ENCODE measurements at regions not wholly inside any gene's neighbourhood (a gene's known extent, or its start where the extent isn't known, plus 50 kb on each side); places are given as distances from the start of the nearest gene placed in this dataset.
"Not testable (repeated sequence)": the region's sequence is repeated elsewhere in the genome, so short reads cannot be mapped to it uniquely, and the experiment has no call there.

GRCh38 chr1:144532156-144532607, 60.5 kb upstream of the PPIAL4F start:
- TF ChIP-seq CTCF (IDR thresholded peaks at IDR 0.05; ENCODE audit: poor library complexity) = peak; percentile 54
- not testable (repeated sequence) for TF ChIP-seq EZH2 (IDR thresholded peaks at IDR 0.05; ENCODE audit: borderline replicate concordance)
